ENCODE measurements at regions not wholly inside any gene's neighbourhood (a gene's known extent, or its start where the extent isn't known, plus 50 kb on each side); places are given as distances from the start of the nearest gene placed in this dataset.

GRCh38 chr6:137810554-137811120 lies 56.4 kb upstream of the TNFAIP3 start:
- no peaks in the 10 kb centered on the region for H3K27me3 ChIP-seq (replicated peaks; ENCODE audit: insufficient read depth, low read length)
- H4K20me1 ChIP-seq (ENCODE audit: insufficient read depth, low read length), result no peaks in the 10 kb centered on the region
- H3K9ac ChIP-seq (ENCODE audit: low read length), result no peak overlapping the region
- peak overlapping the region; percentile 27 for H3K4me2 ChIP-seq (ENCODE audit: low read depth, low read length)
- H3K79me2 ChIP-seq (ENCODE audit: low read length), result no peaks in the 10 kb centered on the region
- H3K4me3 ChIP-seq (ENCODE audit: low read length), result no peak overlapping the region
- TF ChIP-seq EZH2phosphoT487 (IDR thresholded peaks at IDR 0.05; ENCODE audit: low read length) (no peak), EZH2 (optimal IDR thresholded peaks at IDR 0.05; ENCODE audit: low read depth, low read length) (no peak), CTCF (IDR thresholded peaks at IDR 0.05; ENCODE audit: low read length) (no peak)
- no peak for DNase-seq
- no peaks in the 10 kb centered on the region for H3K9me2 ChIP-seq (replicated peaks; ENCODE audit: insufficient read depth, low read length)
- no peaks in the 10 kb centered on the region for H3K36me3 ChIP-seq (replicated peaks; ENCODE audit: insufficient read depth, low read length)
- peaks cover 7% of the 10 kb centered on the region; the same call in 1 of the 2 replicates for H3F3A ChIP-seq (ENCODE audit: insufficient read depth, low read length)
- H3K27ac ChIP-seq (ENCODE audit: low read length), result peak overlapping the region; percentile 45; the same call in 1 of the 2 replicates
- H3K9me3 ChIP-seq (replicated peaks; ENCODE audit: insufficient read depth, low read length), result no peaks in the 10 kb centered on the region
- peaks cover 33% of the 10 kb centered on the region for H3K4me1 ChIP-seq (ENCODE audit: low read length)
- H2AFZ ChIP-seq (ENCODE audit: low read length), result peak overlapping the region; percentile 21; the same call in 1 of the 2 replicates

GRCh38 chr6:137811121-137811915 lies 55.7 kb upstream of the TNFAIP3 start:
- Histone ChIP-seq H3K4me2 (ENCODE audit: low read depth, low read length) (peak overlapping the region; percentile 27), H2AFZ (ENCODE audit: low read length) (peak overlapping the region; percentile 21; the same call in 1 of the 2 replicates), H3F3A (ENCODE audit: insufficient read depth, low read length) (peaks cover 12% of the 10 kb centered on the region; the same call in 1 of the 2 replicates), H3K27me3 (replicated peaks; ENCODE audit: insufficient read depth, low read length) (no peaks in the 10 kb centered on the region), H3K9me2 (replicated peaks; ENCODE audit: insufficient read depth, low read length) (no peaks in the 10 kb centered on the region), H3K4me1 (ENCODE audit: low read length) (peaks cover 37% of the 10 kb centered on the region), H4K20me1 (ENCODE audit: insufficient read depth, low read length) (no peaks in the 10 kb centered on the region), H3K4me3 (ENCODE audit: low read length) (no peak overlapping the region), H3K27ac (ENCODE audit: low read length) (peak overlapping the region; percentile 45; the same call in 1 of the 2 replicates), H3K9ac (ENCODE audit: low read length) (peak overlapping the region; percentile 8; the same call in 1 of the 2 replicates), H3K36me3 (replicated peaks; ENCODE audit: insufficient read depth, low read length) (no peaks in the 10 kb centered on the region), H3K9me3 (replicated peaks; ENCODE audit: insufficient read depth, low read length) (no peaks in the 10 kb centered on the region), H3K79me2 (ENCODE audit: low read length) (no peaks in the 10 kb centered on the region)
- no peak for TF ChIP-seq EZH2 (optimal IDR thresholded peaks at IDR 0.05; ENCODE audit: low read depth, low read length)
- no peak for TF ChIP-seq CTCF (IDR thresholded peaks at IDR 0.05; ENCODE audit: low read length)
- no peak for TF ChIP-seq EZH2phosphoT487 (IDR thresholded peaks at IDR 0.05; ENCODE audit: low read length)
- DNase-seq, result peak; percentile 92

GRCh38 chr6:137811916-137812553 lies 55.0 kb upstream of the TNFAIP3 start:
- Histone ChIP-seq H4K20me1 (ENCODE audit: insufficient read depth, low read length) (no peaks in the 10 kb centered on the region), H3K4me2 (ENCODE audit: low read depth, low read length) (peak overlapping the region; percentile 27), H3K9ac (ENCODE audit: low read length) (peak overlapping the region; percentile 8; the same call in 1 of the 2 replicates), H3K79me2 (ENCODE audit: low read length) (no peaks in the 10 kb centered on the region), H3K4me3 (ENCODE audit: low read length) (no peak overlapping the region), H3K36me3 (replicated peaks; ENCODE audit: insufficient read depth, low read length) (no peaks in the 10 kb centered on the region), H3K9me2 (replicated peaks; ENCODE audit: insufficient read depth, low read length) (no peaks in the 10 kb centered on the region), H2AFZ (ENCODE audit: low read length) (peak overlapping the region; percentile 21; the same call in 1 of the 2 replicates), H3K4me1 (ENCODE audit: low read length) (peaks cover 43% of the 10 kb centered on the region), H3K9me3 (replicated peaks; ENCODE audit: insufficient read depth, low read length) (no peaks in the 10 kb centered on the region), H3K27ac (ENCODE audit: low read length) (peak overlapping the region; percentile 45; the same call in 1 of the 2 replicates), H3F3A (ENCODE audit: insufficient read depth, low read length) (peaks cover 12% of the 10 kb centered on the region; the same call in 1 of the 2 replicates), H3K27me3 (replicated peaks; ENCODE audit: insufficient read depth, low read length) (no peaks in the 10 kb centered on the region)
- TF ChIP-seq EZH2 (optimal IDR thresholded peaks at IDR 0.05; ENCODE audit: low read depth, low read length) (no peak), CTCF (IDR thresholded peaks at IDR 0.05; ENCODE audit: low read length) (no peak), EZH2phosphoT487 (IDR thresholded peaks at IDR 0.05; ENCODE audit: low read length) (no peak)
- DNase-seq, result no peak
